IPS-20b (cell line): ENCODE measurements at regions not wholly inside any gene's neighbourhood (a gene's known extent, or its start where the extent isn't known, plus 50 kb on each side); places are given as distances from the start of the nearest gene placed in this dataset.
"Not testable (repeated sequence)": the region's sequence is repeated elsewhere in the genome, so short reads cannot be mapped to it uniquely, and the experiment has no call there.

Experiments
- H3K27ac ChIP-seq: one replicate; pipeline ENCODE4 v1.5.1; 2013; ENCODE audit warnings: low read length
- H3K27me3 ChIP-seq: 2 replicates; pipeline ENCODE4 v1.6.1; 2013; ENCODE audit warnings: mild to moderate bottlenecking, low read length, inconsistent platforms; ENCODE audit not compliant: insufficient read depth
- H3K36me3 ChIP-seq: 2 replicates; pipeline ENCODE4 v1.6.1; 2013; ENCODE audit warnings: low read depth, mild to moderate bottlenecking, inconsistent platforms, low read length, moderate library complexity; ENCODE audit not compliant: insufficient read depth
- H3K4me1 ChIP-seq: 2 replicates; pipeline ENCODE4 v1.6.1; 2013; ENCODE audit warnings: mild to moderate bottlenecking, control low read depth, inconsistent platforms, low read length, moderate library complexity; ENCODE audit not compliant: insufficient read depth
- H3K4me3 ChIP-seq: 2 replicates; pipeline ENCODE4 v1.5.1; 2013; ENCODE audit warnings: mild to moderate bottlenecking, low read length, inconsistent platforms
- H3K9ac ChIP-seq: 2 replicates; pipeline ENCODE4 v1.6.1; 2013; ENCODE audit warnings: low read depth, mild to moderate bottlenecking, inconsistent platforms, low read length, moderate library complexity
- H3K9me3 ChIP-seq: 2 replicates; pipeline ENCODE4 v1.6.1; 2013; ENCODE audit warnings: mild to moderate bottlenecking, low read depth, low read length, inconsistent platforms; ENCODE audit not compliant: insufficient read depth

DNA sequence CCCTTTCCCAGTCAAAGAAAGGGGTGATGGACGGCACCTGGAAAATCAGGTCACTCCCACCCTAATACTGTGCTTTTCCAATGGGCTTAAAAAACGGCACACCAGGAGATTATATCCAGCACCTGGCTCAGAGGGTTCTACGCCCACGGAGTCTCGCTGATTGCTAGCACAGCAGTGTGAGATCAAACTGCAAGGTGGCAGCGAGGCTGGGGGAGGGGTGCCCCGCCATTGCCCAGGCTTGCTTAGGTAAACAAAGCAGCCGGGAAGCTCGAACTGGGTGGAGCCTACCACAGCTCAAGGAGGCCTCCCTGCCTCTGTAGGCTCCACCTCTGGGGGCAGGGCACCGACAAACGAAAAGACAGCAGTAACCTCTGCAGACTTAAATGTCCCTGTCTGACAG, 164.4 kb upstream of the SOX6 start:
- not testable (repeated sequence) for H3K4me1 ChIP-seq, H3K27me3 ChIP-seq, H3K9me3 ChIP-seq, H3K36me3 ChIP-seq, H3K9ac ChIP-seq, H3K4me3 ChIP-seq, H3K27ac ChIP-seq

DNA sequence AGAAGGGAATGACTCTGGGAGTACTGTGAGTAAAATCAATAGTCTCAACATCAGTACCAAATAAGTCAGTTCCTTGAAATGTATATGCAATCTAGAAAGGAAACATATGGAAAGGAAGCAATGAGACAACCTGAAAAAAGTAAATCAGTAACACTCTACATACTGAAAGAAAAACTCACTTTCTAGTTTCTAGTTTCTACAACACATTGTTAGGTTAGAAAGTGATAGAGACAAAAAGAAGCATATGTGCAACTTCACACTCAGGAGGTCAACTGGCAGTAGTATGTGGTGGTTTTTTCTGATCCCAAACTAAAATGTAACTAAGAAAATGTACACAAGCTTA, 156.5 kb upstream of the SOX6 start:
- Histone ChIP-seq H3K36me3 (no peaks in the 10 kb centered on the region), H3K27ac (no peak overlapping the region), H3K27me3 (no peaks in the 10 kb centered on the region; the same call in 1 of the 2 replicates), H3K4me3 (no peak overlapping the region), H3K9me3 (no peaks in the 10 kb centered on the region), H3K9ac (no peak overlapping the region), H3K4me1 (no peaks in the 10 kb centered on the region)

DNA sequence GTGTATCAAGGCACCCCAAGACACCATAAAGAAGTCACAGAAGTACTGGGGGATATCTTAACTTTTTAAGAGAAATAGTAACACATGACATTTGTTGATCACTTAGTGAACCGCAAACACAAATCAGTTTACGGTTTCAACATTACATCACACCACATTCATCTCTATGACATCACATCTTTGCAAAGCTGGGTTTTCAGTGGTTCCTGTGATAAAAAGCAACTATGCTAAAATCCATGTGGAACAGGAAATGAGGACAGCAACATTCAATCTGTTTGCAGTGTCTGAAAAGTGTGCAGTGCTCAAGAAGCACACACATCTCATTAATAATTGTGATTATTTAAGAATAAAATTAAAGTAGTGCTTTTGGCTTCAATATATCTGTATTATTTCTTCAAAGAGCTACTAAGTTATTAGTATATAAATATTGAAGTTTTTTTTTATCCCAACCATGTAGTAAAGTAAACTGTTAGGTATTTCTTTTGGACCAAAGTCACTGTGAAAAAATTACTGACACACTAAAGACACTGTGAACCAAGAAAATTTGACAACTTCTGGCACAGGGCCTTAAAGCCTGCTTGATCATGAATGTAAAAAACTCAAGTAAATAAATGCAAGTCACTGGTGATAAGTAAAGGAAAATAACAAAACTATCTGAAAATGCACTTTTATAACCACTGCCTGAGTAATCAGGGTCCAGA, 156.0 kb upstream of the SOX6 start:
- H3K27ac ChIP-seq, result no peak overlapping the region
- no peaks in the 10 kb centered on the region; the same call in 1 of the 2 replicates for H3K27me3 ChIP-seq
- no peaks in the 10 kb centered on the region for H3K36me3 ChIP-seq
- H3K4me3 ChIP-seq, result no peak overlapping the region
- no peaks in the 10 kb centered on the region for H3K9me3 ChIP-seq
- no peaks in the 10 kb centered on the region for H3K4me1 ChIP-seq
- H3K9ac ChIP-seq, result no peak overlapping the region

GRCh38 chr11:16511116-16512114, 155.1 kb upstream of the SOX6 start:
- Histone ChIP-seq H3K4me1 (no peaks in the 10 kb centered on the region), H3K9me3 (no peaks in the 10 kb centered on the region), H3K27me3 (peaks cover 3% of the 10 kb centered on the region; the same call in 1 of the 2 replicates), H3K27ac (no peak overlapping the region), H3K9ac (no peak overlapping the region), H3K4me3 (no peak overlapping the region), H3K36me3 (no peaks in the 10 kb centered on the region)

GRCh38 chr11:16505481-16505880, 149.1 kb upstream of the SOX6 start:
- Histone ChIP-seq H3K9me3 (no peaks in the 10 kb centered on the region), H3K27me3 (peaks cover 33% of the 10 kb centered on the region), H3K27ac (no peak overlapping the region), H3K4me3 (no peak overlapping the region), H3K36me3 (no peaks in the 10 kb centered on the region), H3K9ac (no peak overlapping the region), H3K4me1 (no peaks in the 10 kb centered on the region)

GRCh38 chr11:16503891-16504290, 147.5 kb upstream of the SOX6 start:
- not testable (repeated sequence) for H3K4me1 ChIP-seq, H3K36me3 ChIP-seq, H3K4me3 ChIP-seq, H3K27ac ChIP-seq, H3K9me3 ChIP-seq, H3K9ac ChIP-seq
- H3K27me3 ChIP-seq, result peaks cover 33% of the 10 kb centered on the region

- no peak overlapping the region for H3K4me3 ChIP-seq
- no peaks in the 10 kb centered on the region for H3K4me1 ChIP-seq
- H3K9me3 ChIP-seq, result peaks cover 11% of the 10 kb centered on the region
- H3K36me3 ChIP-seq, result no peaks in the 10 kb centered on the region
- no peaks in the 10 kb centered on the region for H3K27me3 ChIP-seq
- no peak overlapping the region for H3K9ac ChIP-seq
- H3K27ac ChIP-seq, result no peak overlapping the region
These were observed 138.8 kb upstream of the SOX6 start for GRCh38 chr11:16494918-16495691.

- Histone ChIP-seq H3K9me3 (no peaks in the 10 kb centered on the region), H3K27ac (no peak overlapping the region), H3K27me3 (no peaks in the 10 kb centered on the region; the same call in 1 of the 2 replicates), H3K36me3 (no peaks in the 10 kb centered on the region), H3K4me3 (no peak overlapping the region), H3K9ac (no peak overlapping the region), H3K4me1 (no peaks in the 10 kb centered on the region)
These were observed 128.1 kb upstream of the SOX6 start for GRCh38 chr11:16484434-16484833.

GRCh38 chr11:16474659-16475058, 118.3 kb upstream of the SOX6 start:
- Histone ChIP-seq H3K36me3 (no peaks in the 10 kb centered on the region), H3K27me3 (no peaks in the 10 kb centered on the region), H3K4me1 (peaks cover 8% of the 10 kb centered on the region; the same call in 1 of the 2 replicates), H3K9me3 (no peaks in the 10 kb centered on the region), H3K4me3 (no peak overlapping the region), H3K27ac (no peak overlapping the region), H3K9ac (no peak overlapping the region)

- H3K27ac ChIP-seq, result no peak overlapping the region
- H3K9ac ChIP-seq, result no peak overlapping the region
- no peaks in the 10 kb centered on the region for H3K36me3 ChIP-seq
- peaks cover 12% of the 10 kb centered on the region; the same call in 1 of the 2 replicates for H3K4me1 ChIP-seq
- no peaks in the 10 kb centered on the region for H3K9me3 ChIP-seq
- H3K27me3 ChIP-seq, result no peaks in the 10 kb centered on the region
- no peak overlapping the region for H3K4me3 ChIP-seq
These were observed 113.6 kb upstream of the SOX6 start for GRCh38 chr11:16469968-16470367.

DNA sequence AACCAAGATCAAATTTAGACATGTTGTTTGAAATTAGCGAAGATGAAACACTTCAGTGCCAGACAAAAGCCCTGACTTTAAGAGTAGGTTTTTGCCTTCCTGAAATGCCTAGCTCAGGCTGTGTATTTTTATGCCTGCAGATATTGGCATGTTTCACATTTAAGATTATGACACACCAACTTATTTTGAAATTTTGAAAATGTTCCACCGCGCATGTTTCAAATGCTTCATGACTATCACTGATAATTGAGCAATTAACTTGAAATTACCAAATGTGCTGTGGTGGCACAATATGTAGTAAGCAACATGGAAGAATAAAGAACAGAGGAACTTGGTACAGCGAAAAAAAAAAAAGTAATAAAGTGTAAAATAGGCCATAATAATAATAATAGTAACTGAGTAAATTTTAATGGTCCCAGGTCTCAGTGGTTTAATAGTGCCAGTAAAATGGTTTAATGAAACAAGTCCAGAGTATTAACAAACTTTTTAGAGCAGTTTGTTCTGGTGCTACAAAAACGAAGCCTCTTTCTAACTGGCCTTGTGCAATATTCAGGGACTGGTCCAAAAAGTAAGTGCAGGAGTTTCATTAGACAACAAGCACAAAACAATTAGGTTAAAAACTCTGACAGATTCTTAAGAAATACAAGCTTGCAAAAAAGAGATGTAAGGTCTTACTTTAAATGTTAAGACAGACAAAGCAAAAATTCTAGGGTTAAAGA, 112.5 kb upstream of the SOX6 start:
- Histone ChIP-seq H3K27ac (no peak overlapping the region), H3K9ac (no peak overlapping the region), H3K4me3 (no peak overlapping the region), H3K4me1 (peaks cover 12% of the 10 kb centered on the region; the same call in 1 of the 2 replicates), H3K36me3 (no peaks in the 10 kb centered on the region), H3K27me3 (no peaks in the 10 kb centered on the region), H3K9me3 (no peaks in the 10 kb centered on the region)
